Right lobe of liver (tissue), 6 donors: ENCODE measurements at regions not wholly inside any gene's neighbourhood (a gene's known extent, or its start where the extent isn't known, plus 50 kb on each side); places are given as distances from the start of the nearest gene placed in this dataset.

Experiments
- ATAC-seq, 4 donors: fragments of 200-7000 bp; cut with Tn5 transposase; one replicate each; pipeline ENCODE4 v1.9.1; 2020; ENCODE audit warnings: mild to moderate bottlenecking in 4 of 4, moderate library complexity in 4 of 4
- DNase-seq, 3 donors: peaks; one replicate each; pipeline ENCODE4 v3.0.0-alpha.2; 2020
- H3K27ac ChIP-seq, 3 donors: fragments of 200-600 bp; one replicate each; pipeline ENCODE4 v1.8.0; 2022
- H3K27me3 ChIP-seq, 2 donors: fragments of 200-600 bp; one replicate each; pipeline ENCODE4 v1.8.0; 2022
- H3K36me3 ChIP-seq, 4 donors: fragments of 200-600 bp; sonication (generic) in 1 of 4; one replicate each; pipeline versions ENCODE4 v1.5.1 to v1.8.0; 2017 to 2022; ENCODE audit warnings: control low read depth in 1 of 4
- H3K4me1 ChIP-seq, 4 donors: fragments of 200-600 bp; sonication (generic) in 1 of 4; one replicate each; pipeline versions ENCODE4 v1.5.1 to v1.8.0; 2017 to 2022; ENCODE audit warnings: control low read depth in 1 of 4
- H3K4me3 ChIP-seq, 3 donors: fragments of 200-600 bp; one replicate each; pipeline ENCODE4 v1.8.0; 2022
- H3K9me3 ChIP-seq, 4 donors: fragments of 200-600 bp; sonication (generic) in 1 of 4; one replicate each; pipeline versions ENCODE4 v1.5.1 to v1.8.0; 2017 to 2022; ENCODE audit warnings: control low read depth in 1 of 4
- CTCF ChIP-seq, 4 donors: fragments of 200-600 bp in 3 of 4; fragments of 450-650 bp in 1 of 4; IDR thresholded peaks; one replicate each; pipeline versions ENCODE4 v1.5.1 to v1.8.0; 2016 to 2022; ENCODE audit warnings: antibody characterized with exemption in 4 of 4, mild to moderate bottlenecking in 2 of 4
- POLR2A ChIP-seq: fragments of 450-650 bp; IDR thresholded peaks from one replicate; pipeline ENCODE4 v1.6.1; 2017; ENCODE audit warnings: antibody characterized with exemption, mild to moderate bottlenecking
- WGBS: methylation state at CpG from one replicate; pipeline ENCODE4 v1.1.6; 2018; ENCODE audit warnings: low coverage, low lambda C conversion rate; ENCODE audit not compliant: insufficient coverage; ENCODE audit errors: missing lambda C conversion rate; 5-methylcytosine and 5-hydroxymethylcytosine counted together
- intact Hi-C, 2 donors: fragments of 100-400 bp; cut with DNase I; formaldehyde crosslinking; loops; one replicate each; pipeline versions ENCODE4 v1.11.2 to v1.14.1; 2022
- donor health status: DM: no; HTN: yes; CAD: no.
- donor health status: DM: no; HTN: no; CAD: no.
- donor health status: DM: no; HTN: no; CAD: no.
- donor health status: DM: no; HTN: yes; CAD: no.
- donor health status: DM: no; HTN: yes; CAD: no.

GRCh38 chr4:20044966-20045365 is 206.7 kb upstream of the SLIT2 start:
- H3K4me1 ChIP-seq, result no peaks in the 10 kb centered on the region
- ATAC-seq, result no peak
- no peak for TF ChIP-seq CTCF (IDR thresholded peaks at IDR 0.05)
- TF ChIP-seq POLR2A, result no peak
- no peak overlapping the region for H3K4me3 ChIP-seq
- H3K27me3 ChIP-seq, result no peaks in the 10 kb centered on the region
- H3K36me3 ChIP-seq, result no peaks in the 10 kb centered on the region
- no peak for DNase-seq
- H3K27ac ChIP-seq, result no peak overlapping the region
- intact Hi-C loops, result no loop called here
- 33% methylated on average over 3 of the region's 3 CpGs for WGBS
- no peaks in the 10 kb centered on the region for H3K9me3 ChIP-seq

- no peak overlapping the region for H3K27ac ChIP-seq
- TF ChIP-seq POLR2A (no peak), CTCF (IDR thresholded peaks at IDR 0.05) (no peak)
- H3K27me3 ChIP-seq, result no peaks in the 10 kb centered on the region
- H3K4me1 ChIP-seq, result no peaks in the 10 kb centered on the region
- intact Hi-C loops, result no loop called here
- H3K4me3 ChIP-seq, result no peak overlapping the region
- ATAC-seq (no peak), DNase-seq (no peak)
- H3K36me3 ChIP-seq, result no peaks in the 10 kb centered on the region
- H3K9me3 ChIP-seq, result no peaks in the 10 kb centered on the region
- 31% methylated on average over 2 of the region's 2 CpGs for WGBS
Observed at GRCh38 chr4:20044502-20044911, 207.2 kb upstream of the SLIT2 start.

GRCh38 chr4:20043991-20044390 is 207.7 kb upstream of the SLIT2 start:
- no peaks in the 10 kb centered on the region for H3K9me3 ChIP-seq
- no peaks in the 10 kb centered on the region for H3K4me1 ChIP-seq
- no peaks in the 10 kb centered on the region for H3K27me3 ChIP-seq
- 0% methylated on average over 1 of the region's 1 CpG for WGBS
- H3K4me3 ChIP-seq, result no peak overlapping the region
- intact Hi-C loops, result no loop called here
- ATAC-seq (no peak), DNase-seq (no peak)
- H3K36me3 ChIP-seq, result no peaks in the 10 kb centered on the region
- no peak overlapping the region for H3K27ac ChIP-seq
- no peak for TF ChIP-seq CTCF (IDR thresholded peaks at IDR 0.05)
- no peak for TF ChIP-seq POLR2A

GRCh38 chr4:20042769-20043168 is 208.9 kb upstream of the SLIT2 start:
- H3K4me1 ChIP-seq, result no peaks in the 10 kb centered on the region
- H3K27ac ChIP-seq, result no peak overlapping the region
- no peak overlapping the region for H3K4me3 ChIP-seq
- WGBS, result 42% methylated on average over 4 of the region's 4 CpGs
- H3K36me3 ChIP-seq, result no peaks in the 10 kb centered on the region
- DNase-seq (no peak), ATAC-seq (no peak)
- intact Hi-C loops, result no loop called here
- no peaks in the 10 kb centered on the region for H3K27me3 ChIP-seq
- TF ChIP-seq POLR2A (no peak), CTCF (IDR thresholded peaks at IDR 0.05) (no peak)
- no peaks in the 10 kb centered on the region for H3K9me3 ChIP-seq

- no peak for ATAC-seq
- H3K27me3 ChIP-seq, result no peaks in the 10 kb centered on the region
- 62% methylated on average over 2 of the region's 2 CpGs for WGBS
- no peak overlapping the region for H3K4me3 ChIP-seq
- intact Hi-C loops, result no loop called here
- H3K27ac ChIP-seq, result no peak overlapping the region
- TF ChIP-seq CTCF (IDR thresholded peaks at IDR 0.05), result no peak
- no peak for TF ChIP-seq POLR2A
- no peak for DNase-seq
- no peaks in the 10 kb centered on the region for H3K4me1 ChIP-seq
- H3K36me3 ChIP-seq, result no peaks in the 10 kb centered on the region
- H3K9me3 ChIP-seq, result no peaks in the 10 kb centered on the region
Observed at GRCh38 chr4:20041839-20042407, 209.8 kb upstream of the SLIT2 start.
